Natural killer cell (primary cell): ENCODE measurements at regions not wholly inside any gene's neighbourhood (a gene's known extent, or its start where the extent isn't known, plus 50 kb on each side); places are given as distances from the start of the nearest gene placed in this dataset.

ENCODE experiments used
- ATAC-seq, 3 donors: fragments of 150-1000 bp in 2 of 3; fragments of 200-7000 bp in 1 of 3; cut with Tn5 transposase; 1 replicate in 1 of 3; 2 replicates in 2 of 3; pipeline ENCODE4 v1.10.0; 2021; ENCODE audit warnings: mild to moderate bottlenecking in 2 of 3, moderate library complexity in 2 of 3
- DNase-seq, 2 donors: peaks; one replicate each; pipeline versions ENCODE4 v3.0.0 to v3.0.0-alpha.2; 2013 to 2021; ENCODE audit warnings: mixed read lengths in 1 of 2
- H3K27ac ChIP-seq: one replicate; pipeline ENCODE4 v1.5.1; 2013; ENCODE audit warnings: mild to moderate bottlenecking, low read length
- H3K27me3 ChIP-seq: one replicate; pipeline ENCODE4 v1.6.1; 2013; ENCODE audit warnings: low read length; ENCODE audit not compliant: control insufficient read depth, insufficient read depth
- H3K36me3 ChIP-seq: one replicate; pipeline ENCODE4 v1.6.1; 2013; ENCODE audit warnings: low read length; ENCODE audit not compliant: control insufficient read depth, insufficient read depth
- H3K4me1 ChIP-seq: one replicate; pipeline ENCODE4 v1.6.1; 2013; ENCODE audit warnings: low read length; ENCODE audit not compliant: control insufficient read depth, insufficient read depth
- H3K4me3 ChIP-seq: one replicate; pipeline ENCODE4 v1.5.1; 2013; ENCODE audit warnings: low read length
- H3K9me3 ChIP-seq: one replicate; pipeline ENCODE4 v1.6.1; 2013; ENCODE audit warnings: low read length; ENCODE audit not compliant: control insufficient read depth, insufficient read depth
- H3K27ac Mint-ChIP-seq, 2 donors: one replicate each; pipeline ENCODE4 v1.8.0; 2022; ENCODE audit warnings: mild to moderate bottlenecking in 2 of 2, mixed read lengths in 2 of 2, moderate library complexity in 1 of 2
- H3K27me3 Mint-ChIP-seq, 2 donors: one replicate each; pipeline ENCODE4 v1.8.0; 2022; ENCODE audit warnings: low read depth in 2 of 2, mixed read lengths in 2 of 2
- H3K36me3 Mint-ChIP-seq: one replicate; pipeline ENCODE4 v1.8.0; 2022; ENCODE audit warnings: mixed read lengths
- H3K4me1 Mint-ChIP-seq, 2 donors: one replicate each; pipeline ENCODE4 v1.8.0; 2022; ENCODE audit warnings: mixed read lengths in 2 of 2
- H3K4me3 Mint-ChIP-seq: one replicate; pipeline ENCODE4 v1.8.0; 2022; ENCODE audit warnings: mild to moderate bottlenecking, moderate library complexity, mixed read lengths
- H3K9me3 Mint-ChIP-seq, 2 donors: one replicate each; pipeline ENCODE4 v1.8.0; 2022; ENCODE audit warnings: mixed read lengths in 2 of 2
- CTCF ChIP-seq: fragments of 200-600 bp; IDR thresholded peaks from one replicate; pipeline ENCODE4 v1.8.0; 2022; ENCODE audit warnings: antibody characterized with exemption
- WGBS: methylation state at CpG from one replicate; pipeline ENCODE4 v1.1.7; 2013; ENCODE audit warnings: missing lambda C conversion rate; ENCODE audit not compliant: insufficient coverage; 5-methylcytosine and 5-hydroxymethylcytosine counted together
- intact Hi-C: fragments of 100-400 bp; cut with micrococcal nuclease; formaldehyde crosslinking; loops from one replicate; pipeline ENCODE4 v1.14.2; 2022

DNA sequence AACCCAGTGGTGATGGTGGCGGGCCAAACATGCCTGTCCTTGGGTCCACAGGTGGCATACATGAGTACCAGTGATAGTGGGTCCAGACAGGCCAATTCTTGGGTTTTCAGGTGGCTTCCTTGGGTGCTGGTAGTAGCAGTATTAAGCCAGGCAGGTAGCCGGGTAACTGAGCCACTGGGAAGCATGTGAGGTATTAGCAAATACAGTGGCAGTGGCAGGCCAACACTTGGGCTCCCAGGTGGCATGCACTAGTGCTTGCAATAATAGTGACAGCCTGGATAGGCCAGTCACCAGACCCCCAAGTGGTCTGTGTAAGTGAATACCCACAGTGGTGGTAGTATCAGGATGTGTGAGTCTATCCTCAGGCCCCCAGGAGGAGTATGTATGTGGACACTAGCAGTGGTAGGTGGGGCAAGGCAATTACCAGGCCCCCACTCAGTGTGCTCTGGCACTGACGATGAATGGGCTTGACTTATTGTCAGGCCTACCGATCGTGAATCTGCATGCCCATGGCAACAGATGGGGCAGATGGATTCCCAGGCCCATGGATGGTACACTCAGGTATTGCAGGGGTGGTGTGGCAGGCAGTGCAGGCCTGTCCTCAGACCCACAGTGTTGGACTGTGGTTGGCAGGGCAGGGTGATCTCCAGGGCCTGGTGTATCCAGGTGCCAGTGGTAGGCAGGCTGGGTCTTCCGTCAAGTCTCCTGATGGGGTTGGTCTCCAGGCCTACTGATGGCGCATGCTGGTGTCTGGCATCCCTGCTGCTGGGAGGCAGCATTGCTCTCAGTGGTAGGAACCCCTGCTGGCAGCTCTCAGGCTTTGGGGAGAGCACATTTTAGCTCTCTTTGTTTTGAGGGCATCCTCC lies 840.7 kb downstream of the FAM181B start:
- Mint-ChIP-seq H3K9me3 (peaks cover 2% of the 10 kb centered on the region in 2 donors), H3K4me1 (no peaks in the 10 kb centered on the region), H3K27ac (no peak overlapping the region), H3K4me3 (no peak overlapping the region), H3K36me3 (peaks cover 9% of the 10 kb centered on the region), H3K27me3 (peaks cover 3 to 18% of the 10 kb centered on the region in 2 donors)
- intact Hi-C loops: no loop called here
- DNase-seq (no peak), ATAC-seq (no peak)
- Histone ChIP-seq H3K27ac (no peak overlapping the region), H3K4me1 (no peaks in the 10 kb centered on the region), H3K9me3 (no peaks in the 10 kb centered on the region), H3K4me3 (no peak overlapping the region), H3K27me3 (no peaks in the 10 kb centered on the region), H3K36me3 (no peaks in the 10 kb centered on the region)
- TF ChIP-seq CTCF: no peak
- whole genome bisulfite sequencing: 97% methylated on average over 7 of the region's 7 CpGs

- Histone ChIP-seq H3K4me1 (no peaks in the 10 kb centered on the region), H3K9me3 (no peaks in the 10 kb centered on the region), H3K4me3 (no peak overlapping the region), H3K36me3 (no peaks in the 10 kb centered on the region), H3K27me3 (no peaks in the 10 kb centered on the region), H3K27ac (no peak overlapping the region)
- Mint-ChIP-seq H3K36me3 (peaks cover 10% of the 10 kb centered on the region), H3K4me1 (no peaks in the 10 kb centered on the region), H3K4me3 (no peak overlapping the region), H3K27ac (no peak overlapping the region), H3K27me3 (peaks cover 2 to 10% of the 10 kb centered on the region in 2 donors), H3K9me3 (peaks cover 2% of the 10 kb centered on the region in 2 donors)
- no peak for ATAC-seq
- DNase-seq: no peak
- no peak for TF ChIP-seq CTCF
- intact Hi-C loops: no loop called here
- WGBS: 50% methylated on average over 1 of the region's 1 CpG
These were observed 845.3 kb downstream of the FAM181B start for GRCh38 chr11:81888391-81888790.

DNA sequence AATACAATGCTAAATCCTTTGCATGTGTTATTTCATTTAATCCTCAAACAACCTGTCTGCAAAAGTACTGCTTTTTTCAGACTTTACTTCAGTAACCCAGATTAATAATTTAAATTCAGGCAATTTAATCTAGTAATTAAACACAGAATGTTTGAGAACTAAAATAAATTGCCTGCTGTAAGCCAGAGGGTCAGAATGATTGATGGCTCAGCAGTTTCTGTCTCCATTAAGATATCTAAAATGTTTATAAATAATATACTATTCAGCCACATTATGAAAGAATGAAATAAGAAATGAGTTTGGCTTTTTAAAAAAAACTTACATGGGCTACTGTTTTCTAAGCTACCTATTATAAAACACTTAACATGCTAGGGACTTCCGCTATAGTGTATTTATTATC lies 846.0 kb downstream of the FAM181B start:
- intact Hi-C loops: no loop called here
- ATAC-seq: no peak

More for the DNA sequence above, 846.0 kb downstream of the FAM181B start:
- H3K27me3 ChIP-seq: no peaks in the 10 kb centered on the region
- H3K4me3 ChIP-seq: no peak overlapping the region
- peaks cover 2 to 17% of the 10 kb centered on the region in 2 donors for H3K27me3 Mint-ChIP-seq
- no peak overlapping the region for H3K4me3 Mint-ChIP-seq
- H3K36me3 ChIP-seq: no peaks in the 10 kb centered on the region
- no peak for DNase-seq
- peaks cover 10% of the 10 kb centered on the region for H3K36me3 Mint-ChIP-seq
- H3K4me1 Mint-ChIP-seq: no peaks in the 10 kb centered on the region
- H3K9me3 ChIP-seq: no peaks in the 10 kb centered on the region
- no peak overlapping the region for H3K27ac ChIP-seq
- no peak overlapping the region for H3K27ac Mint-ChIP-seq
- peaks cover 2% of the 10 kb centered on the region in 2 donors for H3K9me3 Mint-ChIP-seq
- no CpG with 5 or more reads among the region's 1 CpG for WGBS
- H3K4me1 ChIP-seq: no peaks in the 10 kb centered on the region
- no peak for TF ChIP-seq CTCF
